K562 (cell line): ENCODE measurements at regions not wholly inside any gene's neighbourhood (a gene's known extent, or its start where the extent isn't known, plus 50 kb on each side); places are given as distances from the start of the nearest gene placed in this dataset.

Source experiments
- ATAC-seq: fragments of 200-7000 bp; cut with Tn5 transposase; 3 replicates; pipeline ENCODE4 v1.9.1; 2020; ENCODE audit warnings: moderate library complexity
- BruUV-seq: library from RNA; stranded (reverse); fragments of 400-500 nt; replicated peaks from 2 replicates; lab custom pipeline; 2021; lab: Mats Ljungman, UMichigan
- CTCF ChIA-PET: fragments of 300-600 bp; formaldehyde crosslinking; extraction: SDS; loops from one replicate; lab custom pipeline; 2021; ENCODE audit warnings: low intra/inter-chr PET ratio; lab: Yijun Ruan, JAX
- POLR2A ChIA-PET: fragments of 300-600, 350-650 bp; sonication (Branson Sonifier 250); formaldehyde crosslinking; extraction: SDS; loops from one replicate; lab custom pipeline; 2021; ENCODE audit warnings: antibody characterized with exemption, inconsistent platforms; lab: Yijun Ruan, JAX
- DNase-seq, 4 experiments: peaks; one replicate each; pipeline versions ENCODE4 v3.0.0 to v3.0.0-alpha.2; 2011 to 2018; ENCODE audit warnings: low spot score in 3 of 4, mixed read lengths in 3 of 4; ENCODE audit errors: extremely low read depth in 1 of 4
- FAIRE-seq: peaks from 2 replicates; lab custom pipeline; 2011; peaks lifted over from hg19 to GRCh38; lab: Jason Lieb, UNC
- H2AFZ ChIP-seq: 2 replicates; pipeline ENCODE4 v1.6.0; 2011; ENCODE audit warnings: low read depth, low read length, control low read depth, inconsistent platforms
- H3K27ac ChIP-seq: fragments of 200-600 bp; 3 replicates; pipeline ENCODE4 v1.8.0; 2011; ENCODE audit warnings: low read depth, mild to moderate bottlenecking, control low read depth, inconsistent platforms, low read length, moderate library complexity, mixed read lengths; ENCODE audit errors: extremely low read depth
- H3K27me3 ChIP-seq, 2 experiments: fragments of 300-600 bp in 1 of 2; 2 replicates in 1 of 2; 3 replicates in 1 of 2; pipeline versions ENCODE4 v1.6.0 to v1.8.0; 2011; ENCODE audit warnings: inconsistent platforms in 2 of 2, low read length in 2 of 2, mild to moderate bottlenecking in 1 of 2, mixed read lengths in 1 of 2, moderate library complexity in 1 of 2; ENCODE audit not compliant: control insufficient read depth in 2 of 2, insufficient read depth in 2 of 2
- H3K36me3 ChIP-seq: fragments of 300-600 bp; 3 replicates; pipeline ENCODE4 v1.8.0; 2011; ENCODE audit warnings: mild to moderate bottlenecking, low read length, inconsistent platforms; ENCODE audit not compliant: control insufficient read depth, insufficient read depth
- H3K4me1 ChIP-seq, 2 experiments: fragments of 200-600 bp in 1 of 2; replicated peaks in 1 of 2; 2 replicates in 1 of 2; 3 replicates in 1 of 2; pipeline versions ENCODE4 v1.5.1 to v1.8.0; 2011; ENCODE audit warnings: inconsistent platforms in 2 of 2, low read length in 2 of 2, mild to moderate bottlenecking in 1 of 2, mixed read lengths in 1 of 2, moderate library complexity in 1 of 2; ENCODE audit not compliant: control insufficient read depth in 2 of 2, insufficient read depth in 2 of 2
- H3K4me2 ChIP-seq: 2 replicates; pipeline ENCODE4 v1.6.1; 2011; ENCODE audit warnings: low read length, control low read depth, inconsistent platforms, mixed read lengths; ENCODE audit not compliant: insufficient read depth
- H3K4me3 ChIP-seq: fragments of 200-600 bp; sonication (generic), shearing (Covaris generic); 2 replicates; pipeline ENCODE4 v1.5.1; 2016; ENCODE audit warnings: control low read depth, inconsistent platforms
- H3K79me2 ChIP-seq: fragments of 200-600 bp; 3 replicates; pipeline ENCODE4 v1.8.0; 2011; ENCODE audit warnings: low read length, inconsistent platforms; ENCODE audit not compliant: control insufficient read depth, insufficient read depth
- H3K9ac ChIP-seq, 2 experiments: 2 replicates each; pipeline versions ENCODE4 v1.6.0 to v1.6.1; 2011; ENCODE audit warnings: low read depth in 2 of 2, low read length in 2 of 2, control low read depth in 1 of 2, inconsistent platforms in 1 of 2, mild to moderate bottlenecking in 1 of 2, mixed read lengths in 1 of 2; ENCODE audit not compliant: insufficient read depth in 1 of 2
- H3K9me1 ChIP-seq: one replicate; pipeline ENCODE4 v1.6.0; 2011; ENCODE audit warnings: inconsistent platforms, mild to moderate bottlenecking, low read length, moderate library complexity; ENCODE audit not compliant: control insufficient read depth, insufficient read depth
- H3K9me3 ChIP-seq: replicated peaks from 2 replicates; pipeline ENCODE4 v1.5.1; 2011; ENCODE audit warnings: low read depth, low read length, inconsistent platforms; ENCODE audit not compliant: control insufficient read depth, insufficient read depth
- H4K20me1 ChIP-seq: replicated peaks from 2 replicates; pipeline ENCODE4 v1.6.1; 2011; ENCODE audit warnings: low read length, inconsistent platforms, mixed read lengths; ENCODE audit not compliant: control insufficient read depth, insufficient read depth
- ATF1 ChIP-seq, 2 experiments: fragments of 450-650 bp in 1 of 2; IDR thresholded peaks; 2 replicates each; pipeline ENCODE4 v1.6.1; 2016; ENCODE audit warnings: missing compliant biosample characterization in 1 of 2, missing genetic modification characterization in 1 of 2
- CEBPZ ChIP-seq: fragments of 150-350 bp; IDR thresholded peaks from 2 replicates; pipeline ENCODE4 v1.6.1; 2014; ENCODE audit warnings: low read depth, mild to moderate bottlenecking, low read length, borderline replicate concordance
- CTBP1 ChIP-seq: fragments of 450-650 bp; IDR thresholded peaks from 2 replicates; pipeline ENCODE4 v1.6.1; 2016; ENCODE audit warnings: borderline replicate concordance
- DIDO1 ChIP-seq: fragments of 450-650 bp; IDR thresholded peaks from 2 replicates; pipeline ENCODE4 v1.6.1; 2016; ENCODE audit warnings: low read depth, missing biosample characterization, missing genetic modification characterization
- RBM14 ChIP-seq: fragments of 200-400 bp; formaldehyde crosslinking; IDR thresholded peaks from 2 replicates; pipeline ENCODE4 v1.6.1; 2018; ENCODE audit warnings: low read depth, mild to moderate bottlenecking, low read length, moderate library complexity, borderline replicate concordance; ENCODE audit not compliant: insufficient read depth
- SNRNP70 ChIP-seq: fragments of 200-400 bp; formaldehyde crosslinking; optimal IDR thresholded peaks from 2 replicates; pipeline ENCODE3; 2017; ENCODE audit warnings: low read depth, low read length
- TEAD1 ChIP-seq, 2 experiments: fragments of 450-650 bp in 1 of 2; sonication (generic) in 1 of 2; formaldehyde crosslinking; IDR thresholded peaks; 2 replicates each; pipeline versions ENCODE4 v1.4.0 to v1.8.0; 2020 to 2022; ENCODE audit warnings: mild to moderate bottlenecking in 2 of 2, missing genetic modification reagents in 1 of 2
- TRIM28 ChIP-seq: fragments of 450-650 bp; IDR thresholded peaks from 2 replicates; pipeline ENCODE4 v1.6.1; 2017
- ZNF134 ChIP-seq: fragments of 250-450 bp; sonication (Bioruptor Pico); conservative IDR thresholded peaks from 2 replicates; pipeline ENCODE4 v1.4.0; 2020
- ZNF408 ChIP-seq: fragments of 250-450 bp; sonication (Bioruptor Pico); IDR thresholded peaks from 2 replicates; pipeline ENCODE4 v1.4.0; 2020; ENCODE audit warnings: low read depth, mild to moderate bottlenecking, moderate library complexity
- ZNF584 ChIP-seq: fragments of 200-800 bp; sonication (Bioruptor generic); IDR thresholded peaks from 2 replicates; pipeline ENCODE4 v1.6.1; 2016; ENCODE audit warnings: low read depth, mild to moderate bottlenecking, missing genetic modification characterization, missing compliant biosample characterization
- WGBS: fragments of 100-300 bp; shearing (Covaris generic); methylation state at CpG from one replicate; pipeline ENCODE4 v1.1.6; 2016; ENCODE audit warnings: low coverage, mixed read lengths; ENCODE audit not compliant: insufficient coverage; ENCODE audit errors: missing lambda C conversion rate; 5-methylcytosine and 5-hydroxymethylcytosine counted together
- in situ Hi-C: fragments of 300-500 bp; cut with MboI; formaldehyde crosslinking; loops from 4 replicates; pipeline ENCODE4 v1.15.0; 2018; ENCODE audit warnings: inconsistent platforms, mixed read lengths
- intact Hi-C: fragments of 100-400 bp; cut with micrococcal nuclease; formaldehyde crosslinking; loops from 2 replicates; pipeline ENCODE4 v1.14.2; 2022
- TF ChIP-seq, protein P1 (sequence below): fragments of 250-450 bp; sonication (Bioruptor Pico); IDR thresholded peaks from 2 replicates; pipeline ENCODE4 v1.8.0; 2022; ENCODE audit warnings: moderate library complexity, mild to moderate bottlenecking, inconsistent platforms
- TF ChIP-seq, protein P2 (sequence below): IDR thresholded peaks from 2 replicates; pipeline ENCODE4 v1.6.1; 2014; ENCODE audit warnings: antibody characterized with exemption
- TF ChIP-seq, protein P3 (sequence below): fragments of 450-650 bp; formaldehyde crosslinking; IDR thresholded peaks from 2 replicates; pipeline ENCODE4 v1.4.0; 2020; ENCODE audit warnings: mild to moderate bottlenecking, mixed read lengths

DNA sequence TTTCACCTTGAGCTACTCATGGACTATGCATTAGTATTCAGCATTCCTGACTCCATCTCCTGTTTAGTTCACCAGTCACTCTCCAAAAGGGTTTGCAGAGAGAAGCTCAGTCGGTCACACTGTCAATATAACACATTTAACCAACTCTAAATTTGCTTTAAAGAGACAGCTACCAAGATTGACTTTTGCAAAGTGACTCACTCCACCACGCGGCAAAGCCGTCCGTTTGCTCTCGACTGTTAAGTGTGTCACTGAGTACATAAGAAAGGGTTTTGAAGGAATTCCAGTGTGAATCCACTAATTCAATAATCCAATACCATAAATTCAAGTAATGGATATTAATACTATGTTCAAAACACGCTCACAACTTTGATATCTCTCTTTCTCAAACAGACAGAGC, 1006.7 kb upstream of the NR2F2 start (continued):
- TF ChIP-seq SNRNP70 = no peak

GRCh38 chr15:95324656-95325055, 1005.8 kb upstream of the NR2F2 start:
- Histone ChIP-seq H3K9ac (no peak overlapping the region), H3K79me2 (no peaks in the 10 kb centered on the region), H2AFZ (no peak overlapping the region), H3K4me2 (no peak overlapping the region), H3K9me3 (no peaks in the 10 kb centered on the region), H3K4me1 (peaks cover 0 to 6% of the 10 kb centered on the region in 2 experiments; a peak in 1 of 5 replicates), H3K27me3 (peaks cover 17 to 21% of the 10 kb centered on the region in 2 experiments), H3K27ac (no peak overlapping the region), H3K36me3 (no peaks in the 10 kb centered on the region), H3K4me3 (no peak overlapping the region), H4K20me1 (no peaks in the 10 kb centered on the region), H3K9me1 (no peaks in the 10 kb centered on the region)
- ATAC-seq (no peak), DNase-seq (no peak), FAIRE-seq (no peak)
- WGBS = 1% methylated on average over 7 of the region's 7 CpGs
- intact Hi-C loops (no loop called here), in situ Hi-C loops (no loop called here)
- ChIA-PET CTCF (no interaction called here), POLR2A (no interaction called here)
- BruUV-seq = no TSS peak
- TF ChIP-seq DIDO1 (tag) (no peak), ATF1 (CRISPR knock-in tag; IDR thresholded peaks at IDR 0.05) (no peak), ATF1 (tag; IDR thresholded peaks at IDR 0.05) (no peak), ZNF408 (CRISPR knock-in tag) (no peak), ZNF584 (CRISPR knock-in tag) (no peak), ZNF134 (CRISPR knock-in tag) (no peak), CEBPZ (no peak), TRIM28 (no peak), TEAD1 (CRISPR knock-in tag; IDR thresholded peaks at IDR 0.05) (no peak), CTBP1 (no peak), RBM14 (no peak)
- TF ChIP-seq, protein P1, sequence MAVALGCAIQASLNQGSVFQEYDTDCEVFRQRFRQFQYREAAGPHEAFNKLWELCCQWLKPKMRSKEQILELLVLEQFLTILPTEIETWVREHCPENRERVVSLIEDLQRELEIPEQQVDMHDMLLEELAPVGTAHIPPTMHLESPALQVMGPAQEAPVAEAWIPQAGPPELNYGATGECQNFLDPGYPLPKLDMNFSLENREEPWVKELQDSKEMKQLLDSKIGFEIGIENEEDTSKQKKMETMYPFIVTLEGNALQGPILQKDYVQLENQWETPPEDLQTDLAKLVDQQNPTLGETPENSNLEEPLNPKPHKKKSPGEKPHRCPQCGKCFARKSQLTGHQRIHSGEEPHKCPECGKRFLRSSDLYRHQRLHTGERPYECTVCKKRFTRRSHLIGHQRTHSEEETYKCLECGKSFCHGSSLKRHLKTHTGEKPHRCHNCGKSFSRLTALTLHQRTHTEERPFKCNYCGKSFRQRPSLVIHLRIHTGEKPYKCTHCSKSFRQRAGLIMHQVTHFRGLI (CRISPR knock-in tag) = no peak
- TF ChIP-seq, protein P2, sequence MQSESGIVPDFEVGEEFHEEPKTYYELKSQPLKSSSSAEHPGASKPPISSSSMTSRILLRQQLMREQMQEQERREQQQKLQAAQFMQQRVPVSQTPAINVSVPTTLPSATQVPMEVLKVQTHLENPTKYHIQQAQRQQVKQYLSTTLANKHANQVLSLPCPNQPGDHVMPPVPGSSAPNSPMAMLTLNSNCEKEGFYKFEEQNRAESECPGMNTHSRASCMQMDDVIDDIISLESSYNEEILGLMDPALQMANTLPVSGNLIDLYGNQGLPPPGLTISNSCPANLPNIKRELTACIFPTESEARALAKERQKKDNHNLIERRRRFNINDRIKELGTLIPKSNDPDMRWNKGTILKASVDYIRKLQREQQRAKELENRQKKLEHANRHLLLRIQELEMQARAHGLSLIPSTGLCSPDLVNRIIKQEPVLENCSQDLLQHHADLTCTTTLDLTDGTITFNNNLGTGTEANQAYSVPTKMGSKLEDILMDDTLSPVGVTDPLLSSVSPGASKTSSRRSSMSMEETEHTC = no peak
- TF ChIP-seq, protein P3, sequence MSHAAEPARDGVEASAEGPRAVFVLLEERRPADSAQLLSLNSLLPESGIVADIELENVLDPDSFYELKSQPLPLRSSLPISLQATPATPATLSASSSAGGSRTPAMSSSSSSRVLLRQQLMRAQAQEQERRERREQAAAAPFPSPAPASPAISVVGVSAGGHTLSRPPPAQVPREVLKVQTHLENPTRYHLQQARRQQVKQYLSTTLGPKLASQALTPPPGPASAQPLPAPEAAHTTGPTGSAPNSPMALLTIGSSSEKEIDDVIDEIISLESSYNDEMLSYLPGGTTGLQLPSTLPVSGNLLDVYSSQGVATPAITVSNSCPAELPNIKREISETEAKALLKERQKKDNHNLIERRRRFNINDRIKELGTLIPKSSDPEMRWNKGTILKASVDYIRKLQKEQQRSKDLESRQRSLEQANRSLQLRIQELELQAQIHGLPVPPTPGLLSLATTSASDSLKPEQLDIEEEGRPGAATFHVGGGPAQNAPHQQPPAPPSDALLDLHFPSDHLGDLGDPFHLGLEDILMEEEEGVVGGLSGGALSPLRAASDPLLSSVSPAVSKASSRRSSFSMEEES (CRISPR knock-in tag) = no peak
